Neuronal stem cell (in vitro differentiated cells): ENCODE measurements at regions not wholly inside any gene's neighbourhood (a gene's known extent, or its start where the extent isn't known, plus 50 kb on each side); places are given as distances from the start of the nearest gene placed in this dataset.

Source experiments
- DNase-seq: peaks from one replicate; pipeline ENCODE4 v3.0.0-alpha.2; 2013; ENCODE audit warnings: low spot score
- H2AFZ ChIP-seq: one replicate; pipeline ENCODE4 v1.6.1; 2013; ENCODE audit warnings: mild to moderate bottlenecking, low read length, inconsistent platforms
- H2AK5ac ChIP-seq: 2 replicates; pipeline ENCODE4 v1.6.1; 2013; ENCODE audit warnings: low read depth, mild to moderate bottlenecking, inconsistent platforms, low read length, moderate library complexity, mixed read lengths
- H2BK120ac ChIP-seq: 2 replicates; pipeline ENCODE4 v1.6.1; 2013; ENCODE audit warnings: low read depth, mild to moderate bottlenecking, inconsistent platforms, low read length, moderate library complexity, mixed read lengths
- H2BK12ac ChIP-seq: one replicate; pipeline ENCODE4 v1.6.1; 2013; ENCODE audit warnings: low read length, inconsistent platforms
- H2BK15ac ChIP-seq: 2 replicates; pipeline ENCODE4 v1.6.1; 2013; ENCODE audit warnings: mild to moderate bottlenecking, low read length, inconsistent platforms, mixed read lengths
- H2BK5ac ChIP-seq: one replicate; pipeline ENCODE4 v1.6.1; 2013; ENCODE audit warnings: inconsistent platforms, mild to moderate bottlenecking, low read length, moderate library complexity
- H3K14ac ChIP-seq: one replicate; pipeline ENCODE4 v1.6.1; 2013; ENCODE audit warnings: low read length, inconsistent platforms
- H3K18ac ChIP-seq: 2 replicates; pipeline ENCODE4 v1.6.1; 2013; ENCODE audit warnings: low read length, inconsistent platforms
- H3K23ac ChIP-seq: 2 replicates; pipeline ENCODE4 v1.6.1; 2013; ENCODE audit warnings: low read depth, mild to moderate bottlenecking, mixed read lengths, low read length, inconsistent platforms; ENCODE audit not compliant: poor library complexity
- H3K27ac ChIP-seq: replicated peaks from 3 replicates; pipeline ENCODE4 v1.5.1; 2013; ENCODE audit warnings: low read length, inconsistent platforms
- H3K27me3 ChIP-seq, 3 experiments: 2 replicates each; pipeline ENCODE4 v1.6.1; 2013; ENCODE audit warnings: low read length in 3 of 3, mild to moderate bottlenecking in 2 of 3, inconsistent platforms in 1 of 3, low read depth in 1 of 3, mixed read lengths in 1 of 3, moderate library complexity in 1 of 3; ENCODE audit not compliant: control insufficient read depth in 3 of 3, insufficient read depth in 3 of 3
- H3K36me3 ChIP-seq, 2 donors: replicated peaks in 1 of 2; 2 replicates each; pipeline ENCODE4 v1.6.1; 2013; ENCODE audit warnings: low read length in 2 of 2; ENCODE audit not compliant: control insufficient read depth in 2 of 2, insufficient read depth in 2 of 2
- H3K4ac ChIP-seq: 2 replicates; pipeline ENCODE4 v1.6.1; 2013; ENCODE audit warnings: inconsistent platforms, mild to moderate bottlenecking, low read length, moderate library complexity
- H3K4me1 ChIP-seq, 2 donors: 1 replicate in 1 of 2; 2 replicates in 1 of 2; pipeline ENCODE4 v1.6.1; 2013; ENCODE audit warnings: low read length in 2 of 2, low read depth in 1 of 2; ENCODE audit not compliant: control insufficient read depth in 2 of 2, insufficient read depth in 1 of 2
- H3K4me2 ChIP-seq: one replicate; pipeline ENCODE4 v1.6.1; 2013; ENCODE audit warnings: mild to moderate bottlenecking, low read length, inconsistent platforms; ENCODE audit not compliant: insufficient read depth, poor library complexity, severe bottlenecking
- H3K4me3 ChIP-seq, 2 donors: 2 replicates each; pipeline ENCODE4 v1.5.1; 2013; ENCODE audit warnings: low read length in 2 of 2, mild to moderate bottlenecking in 2 of 2, inconsistent platforms in 1 of 2, moderate library complexity in 1 of 2
- H3K79me1 ChIP-seq: one replicate; pipeline ENCODE4 v1.6.1; 2013; ENCODE audit warnings: low read depth, mild to moderate bottlenecking, inconsistent platforms, low read length, moderate library complexity
- H3K9ac ChIP-seq: one replicate; pipeline ENCODE4 v1.6.1; 2013; ENCODE audit warnings: mild to moderate bottlenecking, low read depth, low read length, inconsistent platforms; ENCODE audit not compliant: poor library complexity
- H3K9me3 ChIP-seq, 2 donors: replicated peaks in 1 of 2; 2 replicates each; pipeline versions ENCODE3 to v1.6.1; 2013; ENCODE audit warnings: low read length in 2 of 2, mild to moderate bottlenecking in 2 of 2, inconsistent platforms in 1 of 2, low read depth in 1 of 2, mixed read lengths in 1 of 2, moderate library complexity in 1 of 2; ENCODE audit not compliant: control insufficient read depth in 2 of 2, insufficient read depth in 1 of 2
- H4K8ac ChIP-seq: one replicate; pipeline ENCODE4 v1.6.1; 2013; ENCODE audit warnings: low read depth, mild to moderate bottlenecking, inconsistent platforms, low read length, moderate library complexity
- H4K91ac ChIP-seq: one replicate; pipeline ENCODE4 v1.6.1; 2013; ENCODE audit warnings: low read length, low read depth, mild to moderate bottlenecking, inconsistent platforms; ENCODE audit not compliant: poor library complexity
- WGBS, 2 donors: extraction: QIAGEN DNeasy Blood & Tissue Kit; methylation state at CpG; one replicate each; pipeline ENCODE4 v1.1.7; 2013; ENCODE audit warnings: missing lambda C conversion rate in 2 of 2, mixed read lengths in 1 of 2; ENCODE audit not compliant: insufficient read length in 2 of 2, insufficient replicate concordance in 1 of 2; ENCODE audit errors: extremely low coverage in 2 of 2; 5-methylcytosine and 5-hydroxymethylcytosine counted together

DNA sequence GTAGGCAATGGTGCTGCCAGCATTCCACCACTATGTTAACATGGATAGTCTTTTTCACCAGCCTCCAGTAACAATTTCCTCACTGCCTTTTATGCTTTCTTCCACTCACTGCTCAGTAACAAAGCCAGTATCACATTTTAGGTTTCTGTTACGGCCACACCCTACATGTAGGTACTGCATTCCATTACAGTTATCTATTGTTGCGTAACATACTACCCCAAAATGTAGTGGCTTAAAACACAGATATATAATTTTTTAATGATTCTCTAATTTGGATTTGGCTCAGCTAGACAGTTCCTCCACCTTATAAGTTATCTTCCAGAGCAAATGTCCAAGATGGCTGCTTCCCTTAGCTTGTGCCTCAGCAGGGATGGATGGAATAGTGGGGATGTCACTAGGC lies 498.7 kb upstream of the ACVR2A start:
- Histone ChIP-seq H3K4ac (no peak overlapping the region), H3K27me3 (no peaks in the 10 kb centered on the region), H3K9me3 (peaks cover 4 to 9% of the 10 kb centered on the region in 2 donors), H2BK120ac (no peak overlapping the region), H2AFZ (no peak overlapping the region), H4K91ac (no peak overlapping the region), H2AK5ac (no peak overlapping the region), H3K18ac (no peak overlapping the region), H3K9ac (no peak overlapping the region), H3K27ac (no peak overlapping the region), H3K23ac (no peak overlapping the region), H3K4me3 (no peak overlapping the region), H2BK5ac (no peak overlapping the region), H3K4me2 (no peak overlapping the region), H2BK12ac (no peak overlapping the region), H4K8ac (no peak overlapping the region), H3K4me1 (peaks cover 0 to 7% of the 10 kb centered on the region in 2 donors), H3K79me1 (no peaks in the 10 kb centered on the region), H3K36me3 (no peaks in the 10 kb centered on the region), H3K14ac (no peak overlapping the region), H2BK15ac (no peak overlapping the region)
- no peak for DNase-seq
- WGBS, 2 donors = no CpG with 5 or more reads among the region's 2 CpGs

DNA sequence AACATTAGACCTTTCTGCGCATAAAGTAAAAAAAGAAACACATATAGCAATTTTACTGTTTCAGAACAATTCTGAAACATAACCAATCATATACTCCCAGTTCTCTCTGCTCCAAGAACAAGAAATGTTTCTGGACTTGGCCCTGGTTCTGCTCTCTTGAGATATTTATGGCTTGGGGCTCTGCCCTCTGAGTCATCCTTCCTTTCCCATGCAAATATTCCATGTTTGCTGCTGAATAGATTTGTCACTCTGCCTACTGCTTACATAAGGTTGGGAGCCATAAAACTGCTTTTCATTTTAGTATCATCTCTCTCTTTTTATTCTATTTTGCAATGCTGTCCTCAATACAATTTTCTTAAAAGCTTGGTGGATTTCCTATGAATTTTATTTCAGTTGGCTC lies 499.6 kb upstream of the ACVR2A start:
- no peak for DNase-seq
- Histone ChIP-seq H2AFZ (no peak overlapping the region), H4K91ac (no peak overlapping the region), H3K18ac (no peak overlapping the region), H3K9ac (no peak overlapping the region), H3K27ac (no peak overlapping the region), H3K4ac (no peak overlapping the region), H3K4me1 (peaks cover 0 to 7% of the 10 kb centered on the region in 2 donors), H4K8ac (no peak overlapping the region), H2BK15ac (no peak overlapping the region), H3K9me3 (peaks cover 4 to 9% of the 10 kb centered on the region in 2 donors), H2BK120ac (no peak overlapping the region), H2BK12ac (no peak overlapping the region), H3K27me3 (no peaks in the 10 kb centered on the region), H3K23ac (no peak overlapping the region), H2BK5ac (no peak overlapping the region), H3K79me1 (no peaks in the 10 kb centered on the region), H3K36me3 (no peaks in the 10 kb centered on the region), H3K4me3 (no peak overlapping the region), H3K14ac (no peak overlapping the region), H2AK5ac (no peak overlapping the region), H3K4me2 (no peak overlapping the region)
- WGBS, 2 donors = no CpG with 5 or more reads among the region's 1 CpG

DNA sequence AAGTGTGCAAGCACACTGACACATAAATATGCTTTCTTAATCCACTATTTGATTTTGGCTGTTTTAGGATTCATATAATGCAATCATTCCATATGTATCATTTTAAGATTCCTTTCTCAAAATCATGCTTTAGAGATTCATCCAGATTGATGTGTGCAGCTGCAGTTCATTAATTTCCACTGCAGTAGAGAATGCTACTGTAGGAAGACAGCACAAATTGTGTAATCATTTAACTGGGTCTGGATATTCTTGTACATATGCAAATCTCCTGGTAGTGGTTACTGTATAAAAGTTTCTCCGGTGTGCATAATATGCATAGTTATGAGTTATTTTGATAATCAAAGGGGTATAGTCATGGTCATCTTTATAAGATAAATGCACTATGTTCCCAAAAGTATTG lies 502.5 kb upstream of the ACVR2A start:
- H2BK15ac ChIP-seq = no peak overlapping the region
- H4K8ac ChIP-seq = no peak overlapping the region
- DNase-seq = no peak
- H3K36me3 ChIP-seq = no peaks in the 10 kb centered on the region
- no peak overlapping the region for H3K27ac ChIP-seq
- no peak overlapping the region for H4K91ac ChIP-seq
- H3K4me3 ChIP-seq = no peak overlapping the region
- no peak overlapping the region for H3K23ac ChIP-seq
- H3K4ac ChIP-seq = no peak overlapping the region
- peaks cover 4 to 9% of the 10 kb centered on the region in 2 donors for H3K9me3 ChIP-seq
- no peak overlapping the region for H3K4me2 ChIP-seq
- no peaks in the 10 kb centered on the region for H3K27me3 ChIP-seq
- H3K9ac ChIP-seq = no peak overlapping the region
- no peak overlapping the region for H2AFZ ChIP-seq
- no peak overlapping the region for H3K14ac ChIP-seq
- H3K79me1 ChIP-seq = no peaks in the 10 kb centered on the region
- no peaks in the 10 kb centered on the region for H3K4me1 ChIP-seq
- H2BK12ac ChIP-seq = no peak overlapping the region
- H2AK5ac ChIP-seq = no peak overlapping the region
- no peak overlapping the region for H3K18ac ChIP-seq
- no peak overlapping the region for H2BK120ac ChIP-seq
- H2BK5ac ChIP-seq = no peak overlapping the region
- WGBS, 2 donors = no CpG with 5 or more reads among the region's 1 CpG

DNA sequence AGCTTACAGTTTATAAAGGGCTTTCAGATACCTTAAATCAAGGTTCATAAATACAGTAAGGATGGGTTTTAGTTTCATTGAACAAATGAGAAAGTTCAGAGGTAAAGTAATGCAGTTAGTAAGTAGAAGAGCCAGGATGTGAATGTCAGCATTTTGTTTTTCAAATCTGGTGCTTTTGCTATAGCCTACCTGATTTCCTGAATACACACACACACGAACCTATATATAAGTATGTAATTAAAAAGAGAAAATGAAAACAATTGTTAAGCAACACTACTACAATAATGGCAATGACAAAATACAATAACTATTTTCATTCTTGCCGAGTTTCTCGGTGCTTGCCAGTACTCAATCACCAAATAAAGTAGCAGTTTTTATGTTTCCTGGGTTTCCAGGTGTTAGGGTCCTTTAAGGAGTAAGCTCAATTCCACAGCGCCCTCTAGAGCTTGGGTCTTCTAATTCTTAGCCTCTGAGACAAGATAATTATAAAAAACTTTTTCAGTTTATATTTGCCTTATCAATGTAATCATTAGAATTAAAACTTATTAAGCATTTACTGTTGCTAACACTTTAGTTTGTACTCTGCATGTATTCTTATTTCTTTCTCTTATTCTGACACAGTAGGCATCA lies 512.9 kb upstream of the ACVR2A start:
- H3K9me3 ChIP-seq = no peaks in the 10 kb centered on the region
- no peak overlapping the region for H3K9ac ChIP-seq
- no peak overlapping the region for H4K8ac ChIP-seq
- no peaks in the 10 kb centered on the region for H3K27me3 ChIP-seq
- no peak overlapping the region for H2BK15ac ChIP-seq
- no peak overlapping the region for H3K27ac ChIP-seq
- H3K36me3 ChIP-seq = no peaks in the 10 kb centered on the region
- DNase-seq = peak; percentile 17
- H3K4me2 ChIP-seq = no peak overlapping the region
- H3K4ac ChIP-seq = no peak overlapping the region
- no peak overlapping the region for H2BK120ac ChIP-seq
- no peak overlapping the region for H2AFZ ChIP-seq
- no peaks in the 10 kb centered on the region for H3K4me1 ChIP-seq
- H2BK12ac ChIP-seq = no peak overlapping the region
- no peak overlapping the region for H2AK5ac ChIP-seq
- no peak overlapping the region for H2BK5ac ChIP-seq
- no peak overlapping the region for H3K14ac ChIP-seq
- no peaks in the 10 kb centered on the region for H3K79me1 ChIP-seq
- no peak overlapping the region for H3K23ac ChIP-seq
- H4K91ac ChIP-seq = no peak overlapping the region
- H3K4me3 ChIP-seq = no peak overlapping the region
- no peak overlapping the region for H3K18ac ChIP-seq
- WGBS, 2 donors = no CpG with 5 or more reads among the region's 4 CpGs
